HG02642 (cell line): ENCODE measurements at regions not wholly inside any gene's neighbourhood (a gene's known extent, or its start where the extent isn't known, plus 50 kb on each side); places are given as distances from the start of the nearest gene placed in this dataset.
A peak's percentile ranks its signal among the peaks of the same experiment; 100 is the strongest.
"Not testable (repeated sequence)": the region's sequence is repeated elsewhere in the genome, so short reads cannot be mapped to it uniquely, and the experiment has no call there.

Experiments
- ATAC-seq: cut with Tn5 transposase; IDR thresholded peaks from one replicate; pipeline ENCODE4 v1.9.1; 2021; ENCODE audit warnings: mild to moderate bottlenecking; ENCODE audit not compliant: unreplicated experiment, poor library complexity

DNA sequence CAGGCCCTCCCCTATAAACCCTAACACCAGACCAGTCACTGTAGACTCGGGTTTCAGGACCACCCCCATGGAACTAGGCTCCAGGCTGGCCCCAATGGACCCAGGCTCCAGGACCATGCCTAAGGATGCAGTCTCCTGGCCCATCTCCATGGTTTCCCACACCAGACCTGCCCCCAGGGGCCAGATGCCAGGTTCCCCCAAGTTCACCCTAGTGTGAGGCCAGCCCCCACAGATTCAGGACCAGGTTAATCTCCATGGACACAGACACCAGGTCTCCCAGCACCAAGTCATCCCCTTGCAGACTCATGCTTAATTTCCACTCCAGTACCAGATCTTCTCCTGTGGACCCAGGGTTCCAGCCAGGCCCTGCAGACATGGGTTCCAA, 103.8 kb upstream of the LANCL2 start:
- no peak for ATAC-seq

DNA sequence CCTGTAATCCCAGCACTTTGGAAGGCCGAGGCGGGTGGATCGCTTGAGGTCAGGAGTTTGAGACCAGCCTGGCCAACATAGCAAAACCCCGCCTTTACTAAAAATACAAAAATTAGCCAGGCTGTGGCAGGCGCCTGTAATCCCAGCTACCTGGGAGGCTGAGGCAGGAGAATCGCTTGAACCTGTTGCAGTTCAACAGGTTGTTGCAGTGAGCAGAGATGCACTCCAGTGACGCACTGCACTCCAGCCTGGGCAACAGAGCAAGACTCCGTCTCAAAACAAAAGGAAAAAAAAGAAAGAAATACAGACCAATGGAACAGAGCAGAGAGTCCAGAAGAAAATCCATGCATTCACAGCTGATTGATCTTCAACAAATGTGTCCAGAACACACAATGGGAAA, 99.8 kb upstream of the LANCL2 start:
- ATAC-seq: not testable (repeated sequence)

DNA sequence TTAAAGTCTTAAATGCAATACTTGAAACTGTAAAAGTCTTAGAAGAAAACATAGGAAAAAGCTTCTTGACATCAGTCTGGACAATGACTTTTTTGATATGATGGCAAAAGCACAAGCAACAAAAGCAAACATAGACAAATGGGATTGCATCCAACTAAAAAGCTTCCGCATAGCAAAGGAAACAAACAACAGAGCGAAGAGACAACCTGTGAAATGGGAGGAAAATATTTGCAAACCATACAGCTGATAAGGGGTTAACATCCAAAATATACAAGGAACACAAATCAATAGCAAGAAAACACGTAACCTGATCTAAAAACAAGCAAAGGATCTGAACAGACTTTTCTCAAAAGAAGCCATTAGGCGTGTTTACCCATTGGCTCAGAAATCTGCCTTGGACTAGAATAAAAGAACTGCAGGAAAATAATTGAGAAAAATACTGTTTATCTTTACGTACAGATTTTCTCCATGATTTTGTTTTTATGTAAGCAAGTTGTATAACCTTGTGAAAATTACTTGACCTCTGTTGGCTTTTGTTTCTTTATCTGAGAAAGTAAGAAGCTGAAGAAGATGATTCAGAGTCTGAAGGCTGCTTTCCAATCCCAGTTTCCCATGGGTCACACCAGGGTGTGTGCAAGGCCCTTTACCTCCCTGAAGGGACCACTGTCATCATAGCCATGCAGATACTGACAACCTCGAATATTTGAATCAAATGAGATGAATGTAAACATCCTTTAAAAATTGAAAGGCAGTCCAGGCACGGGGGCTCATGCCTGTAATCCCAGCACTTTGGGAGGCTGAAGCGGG, 99.1 kb upstream of the LANCL2 start:
- no peak for ATAC-seq

DNA sequence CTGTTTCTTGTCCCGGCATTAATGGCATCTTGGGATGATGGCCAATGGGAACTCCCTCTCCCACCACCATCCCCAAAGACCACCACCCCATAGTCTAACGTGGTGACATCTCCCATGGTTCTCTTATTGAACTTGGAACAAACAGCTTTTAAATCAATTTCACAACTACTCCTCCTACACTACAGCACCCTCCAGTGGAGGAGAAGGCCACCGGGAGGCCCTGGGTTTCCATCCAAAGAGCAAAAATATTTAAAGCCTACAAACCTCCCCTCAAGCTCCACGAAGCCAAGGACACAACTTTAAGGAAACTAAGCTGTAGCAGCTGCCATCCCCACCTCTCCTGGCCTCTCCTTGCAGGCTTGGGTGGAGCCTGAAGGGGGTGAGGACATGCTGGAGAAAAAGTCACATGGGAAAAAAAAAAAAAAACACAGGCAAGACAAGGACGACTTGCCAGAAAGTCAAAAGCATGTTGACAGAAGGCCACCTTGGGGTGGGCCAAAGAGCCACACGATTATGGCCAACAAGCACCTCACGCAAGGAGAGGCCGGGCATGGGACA, 94.0 kb upstream of the LANCL2 start:
- ATAC-seq: no peak

DNA sequence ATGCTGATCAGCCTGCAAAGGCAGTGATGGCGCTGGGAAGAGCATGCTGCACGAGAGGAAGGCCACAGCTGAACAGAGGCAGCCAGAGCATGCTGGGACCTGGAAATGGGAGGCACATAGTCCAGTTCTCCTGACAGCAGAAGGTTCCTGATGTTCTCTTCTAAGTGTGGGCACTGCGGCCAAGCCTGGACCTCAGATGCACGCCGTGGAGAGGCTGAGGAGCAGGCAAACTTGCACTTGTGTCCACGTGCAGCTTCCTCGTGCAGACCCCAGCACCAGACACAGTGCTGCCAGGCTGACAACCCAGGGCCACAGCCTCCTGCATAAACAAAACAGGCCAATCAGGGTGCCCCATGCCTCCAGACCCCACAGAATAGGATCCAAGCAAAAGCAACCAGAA, 93.5 kb upstream of the LANCL2 start:
- no peak for ATAC-seq

DNA sequence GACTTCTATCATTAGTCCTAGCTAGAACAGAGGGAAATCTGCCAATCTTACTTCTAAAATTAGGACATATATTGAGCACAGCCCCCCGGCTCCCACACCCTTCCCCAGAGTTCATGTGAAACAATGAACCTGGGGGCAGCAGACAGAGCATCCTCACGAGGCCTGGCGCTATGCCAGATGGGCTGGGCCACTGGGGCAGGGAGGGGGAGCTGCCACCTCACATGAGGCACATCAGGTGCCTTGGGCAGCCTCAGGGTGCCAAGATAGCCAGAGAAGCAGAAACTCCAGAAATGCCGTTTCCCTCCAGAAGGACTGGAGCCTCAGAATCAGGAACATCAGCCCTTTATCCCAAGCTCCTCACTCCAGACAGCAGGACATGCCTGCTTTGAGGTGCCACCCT, 92.8 kb upstream of the LANCL2 start:
- no peak for ATAC-seq

DNA sequence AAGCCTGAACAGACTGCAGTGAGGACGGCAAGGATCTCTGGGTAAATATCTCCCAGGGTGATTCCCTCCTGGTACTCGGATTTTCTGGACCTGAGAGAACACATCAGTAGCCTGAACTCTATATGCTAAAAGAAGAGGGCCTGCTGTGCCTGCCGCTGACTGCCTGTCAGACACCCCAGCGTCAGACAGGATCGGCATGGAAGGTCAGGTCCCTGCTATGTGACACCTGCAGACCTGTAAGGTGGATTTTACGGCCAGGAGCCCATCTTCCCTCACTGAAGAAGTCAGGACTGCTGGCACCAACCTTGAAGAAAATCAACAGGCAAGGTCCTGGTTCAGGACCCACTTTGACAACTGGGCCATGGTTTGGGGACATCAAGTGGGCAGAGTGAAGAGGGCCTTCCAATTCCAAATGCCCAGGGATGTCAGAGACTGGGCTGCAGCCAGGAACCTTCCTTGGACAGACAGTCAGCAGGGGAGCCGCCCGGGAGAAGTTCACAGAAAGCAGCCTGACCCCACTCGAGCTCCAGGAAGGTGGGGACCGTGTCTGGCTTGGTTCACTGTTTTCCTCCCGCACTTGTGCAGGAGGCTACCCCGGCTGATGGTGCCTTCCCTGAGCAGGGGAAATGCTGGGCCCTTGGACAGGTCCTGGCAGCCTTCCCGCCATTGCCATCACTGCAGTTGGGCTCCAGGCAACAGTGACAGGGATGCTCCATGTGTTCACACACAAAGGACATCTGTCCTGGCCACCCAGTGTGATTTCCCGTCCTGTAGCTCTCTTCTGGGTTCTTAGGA, 91.8 kb upstream of the LANCL2 start:
- ATAC-seq: no peak

DNA sequence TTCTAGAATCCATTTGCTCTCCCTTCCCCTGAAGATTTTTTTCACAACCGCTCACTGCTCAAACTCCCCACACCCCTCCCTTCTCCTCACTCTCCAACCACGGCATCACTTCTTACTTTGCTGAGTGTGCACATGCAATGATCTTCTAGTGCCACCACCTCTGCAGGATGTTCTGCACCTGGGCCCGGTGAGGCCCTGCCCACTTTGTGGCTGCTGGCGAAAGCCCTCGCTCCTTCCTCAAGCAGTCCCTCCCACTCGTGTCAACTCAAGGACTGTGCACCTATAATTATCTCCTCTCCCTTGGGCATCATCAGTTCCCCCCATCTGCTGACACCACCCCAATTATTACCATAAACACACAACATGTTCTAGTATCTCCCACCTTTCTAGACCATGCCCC, 91.0 kb upstream of the LANCL2 start:
- no peak for ATAC-seq

DNA sequence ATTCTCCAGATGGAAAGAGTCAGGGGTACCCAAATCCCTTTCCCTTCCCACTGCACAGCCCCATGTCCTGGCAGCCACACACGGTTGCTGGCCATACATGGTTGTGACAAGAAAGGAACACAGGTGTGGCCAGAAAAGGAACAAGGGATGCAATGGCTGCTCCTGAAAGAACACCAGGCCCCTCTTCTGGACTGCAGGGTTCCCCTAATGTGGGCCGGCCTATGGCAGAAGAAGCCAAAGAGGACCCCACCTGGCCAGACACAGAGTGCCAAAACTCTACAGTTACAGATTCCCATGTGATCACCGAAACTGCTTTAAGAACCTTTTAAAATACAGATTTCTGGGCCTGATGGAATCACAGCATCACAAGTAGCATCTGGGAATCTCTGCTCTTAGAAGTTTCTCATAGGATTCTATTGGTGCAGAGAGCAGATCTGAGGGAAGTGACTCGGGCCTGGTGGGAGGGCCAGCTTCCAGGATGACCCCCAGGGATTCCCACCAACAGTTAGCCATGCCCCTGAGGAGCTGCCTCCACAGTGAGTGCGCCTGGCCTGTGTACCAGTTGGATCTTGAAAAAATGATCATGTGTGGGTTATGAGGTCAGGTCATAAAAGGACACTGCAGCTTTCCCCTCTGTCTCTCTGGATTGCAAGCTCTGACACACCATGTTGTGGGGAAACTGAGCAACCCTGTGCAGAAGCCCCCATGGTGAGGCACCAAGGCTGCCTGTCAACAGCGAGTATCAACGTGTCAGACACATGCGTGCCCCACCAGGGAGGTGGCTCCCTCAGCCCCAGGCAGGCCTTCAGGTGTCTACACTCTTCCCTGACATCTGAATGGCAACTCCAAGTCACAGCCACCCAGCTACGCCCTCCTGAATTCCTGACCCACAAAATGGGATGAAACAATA, 89.6 kb upstream of the LANCL2 start:
- no peak for ATAC-seq

DNA sequence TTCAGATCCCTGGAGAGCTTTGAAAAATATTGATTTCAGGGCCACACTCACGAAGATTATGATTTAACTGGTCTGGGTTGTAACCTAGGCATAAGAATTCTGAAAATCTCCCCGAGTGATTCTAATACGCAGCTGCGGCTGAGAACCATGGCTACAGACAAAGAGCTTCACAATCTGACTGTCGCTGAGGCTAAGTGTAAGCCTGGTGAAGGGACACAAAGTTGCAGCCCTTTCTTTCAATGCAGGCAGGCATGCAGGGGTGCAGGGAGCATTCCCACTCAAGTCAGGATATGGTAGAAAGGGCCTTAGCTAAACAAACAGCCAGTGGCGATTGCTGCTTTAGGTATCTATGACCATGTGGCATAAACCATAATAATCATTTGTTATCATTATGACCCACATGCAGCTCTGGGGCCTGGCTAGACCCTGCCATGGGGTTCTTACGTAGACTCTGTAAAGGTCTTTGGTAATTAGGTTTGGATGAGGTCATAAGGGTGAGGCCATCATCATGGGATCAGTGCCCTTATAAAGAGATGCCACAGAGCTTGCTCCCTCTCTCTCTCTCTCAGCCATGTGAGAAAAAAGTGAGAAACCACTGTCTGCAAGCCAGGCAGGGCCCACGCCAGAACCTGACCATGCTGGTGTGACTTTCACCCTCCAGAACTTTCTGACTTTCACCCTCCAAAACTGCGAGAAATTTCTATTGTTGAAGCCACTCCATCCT, 88.4 kb upstream of the LANCL2 start:
- ATAC-seq: no peak

DNA sequence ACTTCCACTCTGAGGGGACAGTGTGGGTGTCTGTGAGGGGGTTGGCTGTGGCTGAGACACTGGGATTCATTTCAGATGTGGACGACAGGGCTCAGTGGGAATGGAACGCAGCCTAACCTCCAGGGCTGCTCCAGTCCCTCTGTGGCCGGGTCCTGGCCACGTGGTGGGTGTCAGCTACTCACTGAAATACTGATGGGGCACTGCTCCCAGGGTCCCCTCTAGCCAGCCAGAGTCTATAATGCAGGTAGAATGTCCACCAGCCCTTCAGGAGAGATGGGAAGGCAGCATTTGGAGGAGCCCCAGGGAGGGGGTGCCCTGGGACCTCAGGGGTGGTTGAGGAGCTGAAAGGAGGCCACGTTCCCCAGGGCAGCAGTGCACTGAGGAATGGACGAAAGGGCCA, 87.2 kb upstream of the LANCL2 start:
- ATAC-seq: no peak

DNA sequence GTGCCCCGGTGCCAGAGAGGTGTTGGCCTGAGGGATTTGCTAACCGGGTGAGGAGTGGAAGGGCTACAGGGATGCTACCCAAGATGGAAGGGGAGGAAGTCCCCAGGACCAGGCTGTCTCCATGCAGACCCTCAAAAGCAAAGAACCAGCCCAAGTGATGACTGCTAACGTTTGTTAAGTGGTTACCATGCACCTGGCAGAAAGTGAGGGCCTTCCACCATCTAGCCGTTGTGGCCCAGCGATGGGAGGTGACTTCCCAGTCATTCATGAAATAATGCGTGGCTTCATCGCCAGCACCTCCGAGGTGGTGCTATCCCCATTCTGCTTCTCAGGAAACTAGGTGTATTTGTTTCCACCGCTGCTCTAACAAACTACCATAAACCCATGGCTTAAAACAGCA, 86.8 kb upstream of the LANCL2 start:
- no peak for ATAC-seq

DNA sequence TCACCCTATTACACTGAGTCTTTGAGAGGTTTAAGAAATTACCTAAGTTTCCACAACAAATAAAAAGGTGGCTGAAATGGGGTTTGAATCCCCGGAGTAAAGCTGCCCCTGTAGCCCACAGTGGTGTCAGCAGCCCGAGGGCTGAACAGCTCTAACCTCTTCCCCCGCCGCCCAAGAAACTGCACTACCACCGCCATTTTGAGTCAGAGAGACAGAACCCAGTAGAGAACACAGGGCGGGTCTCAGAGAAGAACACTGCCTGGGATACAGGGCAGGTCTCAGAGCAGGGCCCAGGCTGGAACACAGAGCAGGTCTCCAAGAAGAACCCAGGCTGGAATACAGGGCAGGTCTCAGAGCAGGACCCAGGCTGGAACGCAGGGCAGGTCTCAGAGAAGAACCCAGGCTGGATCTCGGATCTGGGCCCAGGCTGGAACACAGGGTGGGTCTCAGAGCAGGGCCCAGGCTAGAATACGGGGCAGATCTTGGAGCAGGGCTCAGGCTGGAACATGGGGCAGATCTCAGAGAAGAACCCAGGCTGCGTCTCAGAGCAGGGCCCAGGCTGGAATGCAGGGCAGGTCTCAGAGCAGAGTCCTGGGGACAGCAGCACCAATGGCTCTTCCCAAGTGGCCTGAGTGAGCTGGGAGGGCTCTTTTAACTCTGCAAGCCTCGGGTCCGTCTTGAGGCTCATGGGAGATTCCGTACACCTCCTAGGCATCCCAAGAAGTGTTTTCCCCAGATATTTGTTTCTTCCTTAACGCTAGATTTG, 85.9 kb upstream of the LANCL2 start:
- ATAC-seq: no peak

DNA sequence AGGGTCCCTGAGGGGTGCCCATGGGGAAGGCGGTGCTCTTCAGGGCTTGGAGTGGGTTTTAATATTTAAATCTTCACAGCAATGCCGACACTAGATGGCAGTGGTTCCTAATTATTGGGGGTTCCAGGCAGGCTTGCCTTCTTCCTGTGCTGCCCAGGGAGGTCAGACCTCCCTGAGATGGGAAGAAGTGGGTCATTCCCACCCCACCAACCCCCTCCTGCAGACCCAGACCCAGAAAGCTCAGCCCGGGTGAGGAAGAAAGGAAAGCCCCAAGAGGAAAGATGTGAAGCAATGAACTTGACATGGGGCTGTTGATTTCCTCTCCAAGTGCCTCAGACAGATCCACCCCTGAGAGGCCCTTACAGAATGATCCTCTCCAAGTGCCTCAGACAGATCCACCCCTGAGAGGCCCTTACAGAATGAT, 85.1 kb upstream of the LANCL2 start:
- peak; percentile 94 for ATAC-seq

DNA sequence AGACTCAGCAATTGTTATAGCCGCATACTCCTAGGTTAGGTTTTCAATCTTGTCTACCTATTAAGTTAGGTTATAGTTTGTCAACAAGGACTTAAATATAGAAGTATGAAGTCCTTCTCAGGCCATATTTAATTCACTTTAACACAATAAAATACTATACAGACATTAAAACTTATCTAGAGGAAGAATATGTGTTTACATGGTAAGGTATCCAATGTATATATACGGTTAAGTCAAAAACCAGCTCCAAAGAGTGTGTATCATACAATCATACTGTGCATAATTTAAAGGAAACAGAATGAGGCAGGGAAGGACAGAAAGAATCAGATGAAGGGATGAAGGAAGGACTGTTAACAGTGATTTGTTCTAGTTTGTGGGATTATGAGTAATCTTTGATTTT, 79.5 kb upstream of the LANCL2 start:
- no peak for ATAC-seq

DNA sequence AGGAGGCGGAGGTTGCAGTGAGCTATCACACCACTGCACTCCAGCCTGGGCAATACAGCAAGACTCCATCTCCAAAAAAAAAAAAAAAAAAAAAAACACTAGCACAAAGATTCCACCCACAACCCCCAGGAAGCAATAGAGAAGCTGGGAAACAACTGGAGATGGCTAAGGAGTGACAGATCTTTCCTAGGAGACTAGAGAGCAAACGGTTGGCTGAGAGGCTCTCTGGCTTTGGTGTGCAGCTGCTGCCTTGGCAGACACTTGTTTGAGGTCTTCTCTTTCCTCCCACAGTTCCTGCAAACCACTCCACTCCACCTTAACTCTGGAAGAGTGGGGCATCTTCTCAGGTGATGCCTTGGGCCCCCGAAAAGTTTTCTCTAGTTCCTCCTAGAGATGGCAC, 78.5 kb upstream of the LANCL2 start:
- no peak for ATAC-seq

DNA sequence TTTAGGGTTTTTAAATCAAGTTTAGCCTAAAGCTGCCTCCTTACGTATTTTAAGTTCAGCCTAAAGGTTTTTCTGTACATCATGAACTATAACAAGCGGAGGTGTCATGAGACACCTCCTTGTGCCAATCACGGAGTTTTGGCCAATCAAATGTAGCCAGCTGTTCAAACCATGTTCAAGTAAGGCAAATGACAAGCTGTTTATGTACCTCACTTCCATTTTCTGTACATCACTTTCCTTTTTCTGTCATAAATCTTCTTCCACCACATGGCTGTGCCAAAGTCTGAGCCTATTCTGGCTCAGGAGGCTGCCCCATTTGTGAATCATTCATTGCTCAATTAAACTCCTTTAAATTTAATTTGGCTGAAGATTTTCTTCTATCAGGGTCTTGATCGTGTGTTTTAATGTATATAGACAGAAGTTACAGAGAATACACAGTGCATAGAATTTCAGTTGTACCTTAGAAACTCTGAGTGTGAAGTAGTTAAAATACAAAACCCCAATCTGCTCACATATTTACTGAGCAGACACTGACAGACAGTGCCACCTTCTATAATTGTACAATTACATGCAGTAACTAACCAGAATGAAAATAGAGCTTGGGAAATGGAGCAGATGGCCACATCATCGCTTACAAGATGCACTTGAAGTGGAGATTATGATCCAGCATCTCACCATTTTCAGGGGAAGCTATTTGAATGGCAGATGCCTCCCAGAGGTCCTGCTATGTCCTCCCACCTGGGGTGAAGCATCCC, 76.9 kb upstream of the LANCL2 start:
- no peak for ATAC-seq

DNA sequence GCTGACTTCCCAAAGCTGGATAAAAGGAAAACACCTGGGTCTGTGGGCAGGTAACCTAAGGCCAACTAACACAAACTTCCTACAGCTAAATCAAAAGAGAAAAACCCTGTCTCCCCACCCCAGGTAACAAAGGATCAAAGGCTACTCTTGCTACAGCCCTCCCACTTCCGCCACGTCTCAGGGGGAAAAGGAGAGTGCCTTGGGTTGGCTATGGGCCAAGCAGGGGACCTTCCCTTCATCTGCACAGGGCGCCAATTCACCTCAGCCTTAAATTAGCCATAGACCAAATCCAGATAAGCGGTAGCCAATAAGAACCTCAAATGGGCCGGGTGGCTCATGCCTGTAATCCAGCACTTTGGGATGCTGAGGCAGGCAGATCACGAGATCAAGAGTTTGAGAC, 69.1 kb upstream of the LANCL2 start:
- no peak for ATAC-seq
